ENCODE measurements at regions not wholly inside any gene's neighbourhood (a gene's known extent, or its start where the extent isn't known, plus 50 kb on each side); places are given as distances from the start of the nearest gene placed in this dataset.

DNA sequence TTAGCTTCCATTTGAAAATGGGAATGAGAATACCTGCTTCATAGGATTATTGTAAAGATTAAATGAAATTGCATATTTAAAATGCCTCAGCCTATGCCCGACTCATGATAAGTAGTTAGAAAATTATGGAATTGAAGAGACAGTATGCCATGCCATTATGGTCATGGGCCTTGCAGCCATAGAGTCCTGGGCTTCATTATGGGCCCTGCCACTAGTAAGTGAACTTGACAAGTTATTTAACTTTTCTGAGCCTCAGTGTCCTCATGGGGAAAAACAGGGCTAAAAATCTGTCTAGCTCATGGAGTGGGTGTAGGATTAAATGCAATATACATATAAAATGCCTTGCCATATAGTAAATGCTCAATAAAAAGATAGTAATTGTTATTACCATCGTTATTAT lies 133.2 kb downstream of the NPIPB5 start:
- WGBS (ENCODE audit: extremely low coverage, insufficient read length, low lambda C conversion rate), result no CpG with 5 or more reads among the region's 2 CpGs
- no peak overlapping the region for H2BK15ac ChIP-seq (ENCODE audit: low read depth, low read length)
- H3K56ac ChIP-seq (ENCODE audit: insufficient read length, low read depth, low read length), result no peak overlapping the region

More for the DNA sequence above, 133.2 kb downstream of the NPIPB5 start:
- Mint-ChIP-seq H3K36me3 (ENCODE audit: insufficient read depth in 1 of 3, low read depth in 3 of 3) (no peaks in the 10 kb centered on the region), H3K9me3 (no peaks in the 10 kb centered on the region), H3K27me3 (ENCODE audit: low read depth) (no peaks in the 10 kb centered on the region), H3K4me3 (no peak overlapping the region), H3K27ac (no peak overlapping the region), H3K4me1 (peaks cover 0 to 2% of the 10 kb centered on the region in 2 experiments; a peak in 1 of 4 replicates)
- H2BK12ac ChIP-seq (ENCODE audit: insufficient read length, low read depth, low read length), result no peak overlapping the region
- no peaks in the 10 kb centered on the region for H3K9me3 ChIP-seq (ENCODE audit: control insufficient read depth, low read depth, low read length)
- H2BK20ac ChIP-seq (ENCODE audit: low read depth, low read length, poor library complexity, severe bottlenecking), result no peak overlapping the region
- no peak for DNase-seq
- H2AK5ac ChIP-seq (ENCODE audit: insufficient read length, low read length), result no peak overlapping the region
- no peak overlapping the region for H3K14ac ChIP-seq (ENCODE audit: insufficient read depth, low read length)
- no peak overlapping the region for H2BK120ac ChIP-seq (ENCODE audit: low read depth, low read length, poor library complexity, severe bottlenecking)
- H4K5ac ChIP-seq (ENCODE audit: insufficient read length, low read depth, low read length), result no peak overlapping the region
- no peak overlapping the region for H3K23ac ChIP-seq (ENCODE audit: insufficient read length, low read depth, low read length)
- no peaks in the 10 kb centered on the region for H3K27me3 ChIP-seq (ENCODE audit: insufficient read depth, low read length)
- H3T11ph ChIP-seq (ENCODE audit: low read length), result no peak overlapping the region
- TF ChIP-seq, protein P1, sequence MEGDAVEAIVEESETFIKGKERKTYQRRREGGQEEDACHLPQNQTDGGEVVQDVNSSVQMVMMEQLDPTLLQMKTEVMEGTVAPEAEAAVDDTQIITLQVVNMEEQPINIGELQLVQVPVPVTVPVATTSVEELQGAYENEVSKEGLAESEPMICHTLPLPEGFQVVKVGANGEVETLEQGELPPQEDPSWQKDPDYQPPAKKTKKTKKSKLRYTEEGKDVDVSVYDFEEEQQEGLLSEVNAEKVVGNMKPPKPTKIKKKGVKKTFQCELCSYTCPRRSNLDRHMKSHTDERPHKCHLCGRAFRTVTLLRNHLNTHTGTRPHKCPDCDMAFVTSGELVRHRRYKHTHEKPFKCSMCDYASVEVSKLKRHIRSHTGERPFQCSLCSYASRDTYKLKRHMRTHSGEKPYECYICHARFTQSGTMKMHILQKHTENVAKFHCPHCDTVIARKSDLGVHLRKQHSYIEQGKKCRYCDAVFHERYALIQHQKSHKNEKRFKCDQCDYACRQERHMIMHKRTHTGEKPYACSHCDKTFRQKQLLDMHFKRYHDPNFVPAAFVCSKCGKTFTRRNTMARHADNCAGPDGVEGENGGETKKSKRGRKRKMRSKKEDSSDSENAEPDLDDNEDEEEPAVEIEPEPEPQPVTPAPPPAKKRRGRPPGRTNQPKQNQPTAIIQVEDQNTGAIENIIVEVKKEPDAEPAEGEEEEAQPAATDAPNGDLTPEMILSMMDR (conservative IDR thresholded peaks at IDR 0.05), result no peak
- H2AFZ ChIP-seq (ENCODE audit: low read length), result no peak overlapping the region
- H2BK5ac ChIP-seq (ENCODE audit: insufficient read length, low read length), result no peak overlapping the region
- H3K27ac ChIP-seq (ENCODE audit: insufficient read length, low read depth, low read length), result no peak overlapping the region
- H3K79me1 ChIP-seq (ENCODE audit: insufficient read depth, low read depth, low read length, poor library complexity, severe bottlenecking), result no peaks in the 10 kb centered on the region
- no peak overlapping the region for H4K8ac ChIP-seq (replicated peaks; ENCODE audit: insufficient read length, low read depth, low read length)
- H4K20me1 ChIP-seq (ENCODE audit: control insufficient read depth, insufficient read depth, insufficient read length), result no peaks in the 10 kb centered on the region
- H3K4ac ChIP-seq (ENCODE audit: low read depth, low read length), result no peak overlapping the region
- H3K79me2 ChIP-seq (ENCODE audit: insufficient read depth, low read length), result no peaks in the 10 kb centered on the region
- H3K4me1 ChIP-seq (ENCODE audit: insufficient read depth, low read length), result peaks cover 5% of the 10 kb centered on the region
- no peak overlapping the region for H3K18ac ChIP-seq (ENCODE audit: insufficient read length, low read depth, low read length)
- H3K4me2 ChIP-seq (ENCODE audit: insufficient read depth, insufficient read length, low read length), result no peak overlapping the region
- H3K23me2 ChIP-seq (ENCODE audit: insufficient read length, low read depth, low read length, poor library complexity, severe bottlenecking), result no peaks in the 10 kb centered on the region
- H3K9ac ChIP-seq (ENCODE audit: extremely low read depth, insufficient read length, low read length), result no peak overlapping the region
- no peak overlapping the region for H4K91ac ChIP-seq (ENCODE audit: insufficient read length, low read depth, low read length)
